ENCODE measurements at regions not wholly inside any gene's neighbourhood (a gene's known extent, or its start where the extent isn't known, plus 50 kb on each side); places are given as distances from the start of the nearest gene placed in this dataset.

GRCh38 chr13:51525567-51526167 is 58.6 kb upstream of the WDFY2 start:
- TF ChIP-seq, protein P1, sequence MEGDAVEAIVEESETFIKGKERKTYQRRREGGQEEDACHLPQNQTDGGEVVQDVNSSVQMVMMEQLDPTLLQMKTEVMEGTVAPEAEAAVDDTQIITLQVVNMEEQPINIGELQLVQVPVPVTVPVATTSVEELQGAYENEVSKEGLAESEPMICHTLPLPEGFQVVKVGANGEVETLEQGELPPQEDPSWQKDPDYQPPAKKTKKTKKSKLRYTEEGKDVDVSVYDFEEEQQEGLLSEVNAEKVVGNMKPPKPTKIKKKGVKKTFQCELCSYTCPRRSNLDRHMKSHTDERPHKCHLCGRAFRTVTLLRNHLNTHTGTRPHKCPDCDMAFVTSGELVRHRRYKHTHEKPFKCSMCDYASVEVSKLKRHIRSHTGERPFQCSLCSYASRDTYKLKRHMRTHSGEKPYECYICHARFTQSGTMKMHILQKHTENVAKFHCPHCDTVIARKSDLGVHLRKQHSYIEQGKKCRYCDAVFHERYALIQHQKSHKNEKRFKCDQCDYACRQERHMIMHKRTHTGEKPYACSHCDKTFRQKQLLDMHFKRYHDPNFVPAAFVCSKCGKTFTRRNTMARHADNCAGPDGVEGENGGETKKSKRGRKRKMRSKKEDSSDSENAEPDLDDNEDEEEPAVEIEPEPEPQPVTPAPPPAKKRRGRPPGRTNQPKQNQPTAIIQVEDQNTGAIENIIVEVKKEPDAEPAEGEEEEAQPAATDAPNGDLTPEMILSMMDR (conservative IDR thresholded peaks at IDR 0.05 in 1 of 2, IDR thresholded peaks at IDR 0.05 in 1 of 2; ENCODE audit: low read depth in 1 of 2, low read length in 2 of 2), result no peak
- TF ChIP-seq EZH2 (IDR thresholded peaks at IDR 0.05; ENCODE audit: low read length, missing control alignments), result no peak
